GM12878 (cell line): ENCODE measurements at regions not wholly inside any gene's neighbourhood (a gene's known extent, or its start where the extent isn't known, plus 50 kb on each side); places are given as distances from the start of the nearest gene placed in this dataset.

Source experiments
- BRCA1 ChIP-seq: IDR thresholded peaks from 2 replicates; pipeline ENCODE4 v1.6.1; 2011; ENCODE audit warnings: low read depth, low read length, improper control_type of control experiment
- CEBPZ ChIP-seq: fragments of 150-350 bp; IDR thresholded peaks from 2 replicates; pipeline ENCODE4 v1.6.1; 2016; ENCODE audit warnings: low read depth, low read length
- CHD1 ChIP-seq: IDR thresholded peaks from 2 replicates; pipeline ENCODE4 v1.6.1; 2012; ENCODE audit warnings: low read depth, low read length, improper control_type of control experiment
- CREM ChIP-seq: IDR thresholded peaks from 2 replicates; pipeline ENCODE4 v1.6.1; 2014; ENCODE audit warnings: antibody characterized with exemption, low read depth
- GATAD2B ChIP-seq: fragments of 450-650 bp; conservative IDR thresholded peaks from 2 replicates; pipeline ENCODE4 v1.6.1; 2017; ENCODE audit warnings: low read depth, mild to moderate bottlenecking, moderate library complexity
- IKZF1 ChIP-seq: fragments of 450-650 bp; conservative IDR thresholded peaks from 2 replicates; pipeline ENCODE4 v1.6.1; 2017; ENCODE audit warnings: antibody characterized with exemption, mild to moderate bottlenecking
- PBX3 ChIP-seq: IDR thresholded peaks from 2 replicates; pipeline ENCODE4 v1.6.1; 2011; ENCODE audit warnings: mild to moderate bottlenecking, low read depth, low read length, moderate library complexity; ENCODE audit not compliant: insufficient replicate concordance
- REST ChIP-seq: IDR thresholded peaks from 2 replicates; pipeline ENCODE4 v1.6.1; 2012; ENCODE audit warnings: mild to moderate bottlenecking, low read depth, low read length
- SIX5 ChIP-seq: IDR thresholded peaks from 2 replicates; pipeline ENCODE4 v1.6.1; 2011; ENCODE audit warnings: mild to moderate bottlenecking, low read depth, low read length, moderate library complexity; ENCODE audit not compliant: severe bottlenecking
- SUZ12 ChIP-seq: fragments of 200-600 bp; sonication (generic); IDR thresholded peaks from one replicate; pipeline ENCODE4 v1.6.1; 2018; ENCODE audit warnings: antibody characterized with exemption, mild to moderate bottlenecking; ENCODE audit not compliant: unreplicated experiment
- TARDBP ChIP-seq: IDR thresholded peaks from 2 replicates; pipeline ENCODE4 v1.6.1; 2016; ENCODE audit warnings: borderline replicate concordance
- TBL1XR1 ChIP-seq: IDR thresholded peaks from 2 replicates; pipeline ENCODE4 v1.6.1; 2012; ENCODE audit warnings: low read depth, low read length, improper control_type of control experiment
- USF2 ChIP-seq: IDR thresholded peaks from 2 replicates; pipeline ENCODE4 v1.6.1; 2011; ENCODE audit warnings: low read depth, low read length, improper control_type of control experiment, borderline replicate concordance
- ZNF592 ChIP-seq: fragments of 450-650 bp; IDR thresholded peaks from 2 replicates; pipeline ENCODE4 v1.6.1; 2017; ENCODE audit warnings: mild to moderate bottlenecking, moderate library complexity

- no peak for TF ChIP-seq SUZ12
- TF ChIP-seq PBX3, result no peak
- TF ChIP-seq ZNF592, result no peak
- TF ChIP-seq TARDBP, result no peak
- no peak for TF ChIP-seq CHD1
- no peak for TF ChIP-seq CREM
- TF ChIP-seq REST, result no peak
- no peak for TF ChIP-seq GATAD2B
- no peak for TF ChIP-seq BRCA1
- TF ChIP-seq IKZF1, result 0 out of 2 replicates have a peak, but pooled peaks have one; percentile 19
- no peak for TF ChIP-seq CEBPZ
- TF ChIP-seq USF2, result no peak
- TF ChIP-seq SIX5, result no peak
- TF ChIP-seq TBL1XR1, result no peak
Observed at GRCh38 chr6:119459207-119459974, 109.8 kb upstream of the MAN1A1 start (continued).
